ENCODE measurements at regions not wholly inside any gene's neighbourhood (a gene's known extent, or its start where the extent isn't known, plus 50 kb on each side); places are given as distances from the start of the nearest gene placed in this dataset.

DNA sequence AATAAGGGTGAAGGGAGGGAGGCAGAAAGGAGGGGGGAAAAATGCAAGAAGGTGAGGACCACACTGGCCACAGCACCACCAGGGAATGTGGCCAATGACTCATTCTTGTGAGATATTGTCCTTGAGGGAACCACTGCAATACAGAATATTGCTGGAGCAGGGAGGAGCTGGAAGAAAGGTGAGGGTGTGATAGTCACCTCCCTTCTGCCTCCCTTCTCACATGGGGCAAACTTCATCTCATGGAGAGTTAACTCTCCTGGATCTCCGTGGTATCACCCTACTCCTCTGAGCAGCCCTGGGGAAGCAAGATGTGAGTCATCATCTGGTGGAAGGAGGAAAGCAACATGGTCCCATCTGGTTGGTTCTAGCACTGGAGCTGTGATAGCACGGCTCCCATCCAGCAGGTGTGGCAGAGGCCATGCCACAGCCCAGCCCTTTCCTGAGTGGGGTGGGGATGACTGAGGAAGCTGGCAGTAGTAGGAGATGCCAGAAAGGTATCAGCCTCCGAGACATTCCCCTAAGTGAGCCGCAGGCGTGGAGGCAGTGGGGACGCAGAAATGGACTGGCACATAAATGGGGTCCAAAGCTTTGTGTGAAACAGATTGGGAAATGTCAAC, 115.9 kb upstream of the LPP start:
- no TSS peak for BruUV-seq (replicated peaks)
- Histone ChIP-seq H3K36me3 (ENCODE audit: insufficient read depth, low read length) (no peaks in the 10 kb centered on the region; the same call in 1 of the 2 replicates), H3K4me1 (ENCODE audit: insufficient read depth, low read length, poor library complexity, severe bottlenecking) (peaks cover 38% of the 10 kb centered on the region), H3K4me3 (ENCODE audit: low read depth, low read length, poor library complexity, severe bottlenecking) (no peak overlapping the region), H3K79me2 (ENCODE audit: insufficient read depth, low read depth, low read length) (no peaks in the 10 kb centered on the region), H4K20me1 (ENCODE audit: insufficient read depth, low read length) (no peaks in the 10 kb centered on the region), H3K9me2 (ENCODE audit: insufficient read depth, low read length) (no peaks in the 10 kb centered on the region), H3K27ac (ENCODE audit: low read depth, low read length, poor library complexity, severe bottlenecking) (no peak overlapping the region), H3K4me2 (ENCODE audit: low read length) (no peak overlapping the region), H2AFZ (ENCODE audit: low read length) (no peak overlapping the region), H3K9me3 (ENCODE audit: low read length) (peaks cover 6% of the 10 kb centered on the region; the same call in 1 of the 2 replicates)
- ChIA-PET CTCF (ENCODE audit: unreplicated experiment) (no interaction called here), POLR2A (interaction anchor here (0.7 to 0.8 kb wide), 2 partner anchors 12 to 27 kb away, joined by 3 read pairs; no protein-coding TSS in a partner anchor)
- TF ChIP-seq, protein P1, sequence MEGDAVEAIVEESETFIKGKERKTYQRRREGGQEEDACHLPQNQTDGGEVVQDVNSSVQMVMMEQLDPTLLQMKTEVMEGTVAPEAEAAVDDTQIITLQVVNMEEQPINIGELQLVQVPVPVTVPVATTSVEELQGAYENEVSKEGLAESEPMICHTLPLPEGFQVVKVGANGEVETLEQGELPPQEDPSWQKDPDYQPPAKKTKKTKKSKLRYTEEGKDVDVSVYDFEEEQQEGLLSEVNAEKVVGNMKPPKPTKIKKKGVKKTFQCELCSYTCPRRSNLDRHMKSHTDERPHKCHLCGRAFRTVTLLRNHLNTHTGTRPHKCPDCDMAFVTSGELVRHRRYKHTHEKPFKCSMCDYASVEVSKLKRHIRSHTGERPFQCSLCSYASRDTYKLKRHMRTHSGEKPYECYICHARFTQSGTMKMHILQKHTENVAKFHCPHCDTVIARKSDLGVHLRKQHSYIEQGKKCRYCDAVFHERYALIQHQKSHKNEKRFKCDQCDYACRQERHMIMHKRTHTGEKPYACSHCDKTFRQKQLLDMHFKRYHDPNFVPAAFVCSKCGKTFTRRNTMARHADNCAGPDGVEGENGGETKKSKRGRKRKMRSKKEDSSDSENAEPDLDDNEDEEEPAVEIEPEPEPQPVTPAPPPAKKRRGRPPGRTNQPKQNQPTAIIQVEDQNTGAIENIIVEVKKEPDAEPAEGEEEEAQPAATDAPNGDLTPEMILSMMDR (conservative IDR thresholded peaks at IDR 0.05; ENCODE audit: low read length), result no peak
- TF ChIP-seq EZH2phosphoT487 (IDR thresholded peaks at IDR 0.05; ENCODE audit: borderline replicate concordance, low read depth, low read length), result no peak
- intact Hi-C loops (cut with micrococcal nuclease; ENCODE audit: unreplicated experiment), result no loop called here
- no peak for DNase-seq (ENCODE audit: low spot score)

GRCh38 chr3:188041193-188041592, 112.8 kb upstream of the LPP start:
- H3K4me2 ChIP-seq (ENCODE audit: low read length), result no peak overlapping the region
- intact Hi-C loops (cut with micrococcal nuclease; ENCODE audit: unreplicated experiment), result no loop called here
- H3K4me3 ChIP-seq (ENCODE audit: low read depth, low read length, poor library complexity, severe bottlenecking), result no peak overlapping the region
- no peaks in the 10 kb centered on the region for H3K9me2 ChIP-seq (ENCODE audit: insufficient read depth, low read length)
- peaks cover 45% of the 10 kb centered on the region for H3K4me1 ChIP-seq (ENCODE audit: insufficient read depth, low read length, poor library complexity, severe bottlenecking)
- no peaks in the 10 kb centered on the region for H3K36me3 ChIP-seq (ENCODE audit: insufficient read depth, low read length)
- no TSS peak for BruUV-seq (replicated peaks)
- CTCF ChIA-PET (ENCODE audit: unreplicated experiment), result interaction anchor here (1.1 kb wide), 1 partner anchor 13 kb away, joined by 4 read pairs; no protein-coding TSS in a partner anchor
- no peaks in the 10 kb centered on the region for H4K20me1 ChIP-seq (ENCODE audit: insufficient read depth, low read length)
- H3K79me2 ChIP-seq (ENCODE audit: insufficient read depth, low read depth, low read length), result no peaks in the 10 kb centered on the region
- TF ChIP-seq, protein P1 (conservative IDR thresholded peaks at IDR 0.05; ENCODE audit: low read length), result no peak
- no peak for TF ChIP-seq EZH2phosphoT487 (IDR thresholded peaks at IDR 0.05; ENCODE audit: borderline replicate concordance, low read depth, low read length)
- no peak for DNase-seq (ENCODE audit: low spot score)
- no peak overlapping the region for H2AFZ ChIP-seq (ENCODE audit: low read length)
- POLR2A ChIA-PET, result interaction anchor here (1.0 to 3.4 kb wide), 8 partner anchors 9 to 95 kb away, joined by 3 to 15 read pairs (median 6); no protein-coding TSS in a partner anchor
- H3K9me3 ChIP-seq (ENCODE audit: low read length), result no peaks in the 10 kb centered on the region
- H3K27ac ChIP-seq (ENCODE audit: low read depth, low read length, poor library complexity, severe bottlenecking), result no peak overlapping the region

GRCh38 chr3:188041895-188042294, 112.1 kb upstream of the LPP start:
- no peaks in the 10 kb centered on the region for H3K9me2 ChIP-seq (ENCODE audit: insufficient read depth, low read length)
- H3K4me1 ChIP-seq (ENCODE audit: insufficient read depth, low read length, poor library complexity, severe bottlenecking), result peaks cover 38% of the 10 kb centered on the region
- H3K4me2 ChIP-seq (ENCODE audit: low read length), result no peak overlapping the region
- no peak for DNase-seq (ENCODE audit: low spot score)
- no peak overlapping the region for H3K4me3 ChIP-seq (ENCODE audit: low read depth, low read length, poor library complexity, severe bottlenecking)
- H4K20me1 ChIP-seq (ENCODE audit: insufficient read depth, low read length), result no peaks in the 10 kb centered on the region
- intact Hi-C loops (cut with micrococcal nuclease; ENCODE audit: unreplicated experiment), result no loop called here
- BruUV-seq (replicated peaks), result no TSS peak
- ChIA-PET CTCF (ENCODE audit: unreplicated experiment) (interaction anchor here (1.1 to 1.5 kb wide), 3 partner anchors 10 to 36 kb away, joined by 4 to 6 read pairs (median 6); no protein-coding TSS in a partner anchor), POLR2A (interaction anchor here (0.7 to 3.4 kb wide), 13 partner anchors 9 to 1190 kb away, joined by 3 to 15 read pairs (median 6); no protein-coding TSS in a partner anchor)
- H3K27ac ChIP-seq (ENCODE audit: low read depth, low read length, poor library complexity, severe bottlenecking), result no peak overlapping the region
- H3K79me2 ChIP-seq (ENCODE audit: insufficient read depth, low read depth, low read length), result no peaks in the 10 kb centered on the region
- no peak overlapping the region for H2AFZ ChIP-seq (ENCODE audit: low read length)
- H3K36me3 ChIP-seq (ENCODE audit: insufficient read depth, low read length), result no peaks in the 10 kb centered on the region
- H3K9me3 ChIP-seq (ENCODE audit: low read length), result no peaks in the 10 kb centered on the region
- TF ChIP-seq EZH2phosphoT487 (IDR thresholded peaks at IDR 0.05; ENCODE audit: borderline replicate concordance, low read depth, low read length), result no peak
- TF ChIP-seq, protein P1 (conservative IDR thresholded peaks at IDR 0.05; ENCODE audit: low read length), result no peak
